NCI-H2227 (cell line): ENCODE measurements at regions not wholly inside any gene's neighbourhood (a gene's known extent, or its start where the extent isn't known, plus 50 kb on each side); places are given as distances from the start of the nearest gene placed in this dataset.
"Not testable (repeated sequence)": the region's sequence is repeated elsewhere in the genome, so short reads cannot be mapped to it uniquely, and the experiment has no call there.

Source experiments
- DNase-seq: peaks from one replicate; lab custom pipeline; 2025; ENCODE audit not compliant: unreplicated experiment; lab: John Stamatoyannopoulos, UW

DNA sequence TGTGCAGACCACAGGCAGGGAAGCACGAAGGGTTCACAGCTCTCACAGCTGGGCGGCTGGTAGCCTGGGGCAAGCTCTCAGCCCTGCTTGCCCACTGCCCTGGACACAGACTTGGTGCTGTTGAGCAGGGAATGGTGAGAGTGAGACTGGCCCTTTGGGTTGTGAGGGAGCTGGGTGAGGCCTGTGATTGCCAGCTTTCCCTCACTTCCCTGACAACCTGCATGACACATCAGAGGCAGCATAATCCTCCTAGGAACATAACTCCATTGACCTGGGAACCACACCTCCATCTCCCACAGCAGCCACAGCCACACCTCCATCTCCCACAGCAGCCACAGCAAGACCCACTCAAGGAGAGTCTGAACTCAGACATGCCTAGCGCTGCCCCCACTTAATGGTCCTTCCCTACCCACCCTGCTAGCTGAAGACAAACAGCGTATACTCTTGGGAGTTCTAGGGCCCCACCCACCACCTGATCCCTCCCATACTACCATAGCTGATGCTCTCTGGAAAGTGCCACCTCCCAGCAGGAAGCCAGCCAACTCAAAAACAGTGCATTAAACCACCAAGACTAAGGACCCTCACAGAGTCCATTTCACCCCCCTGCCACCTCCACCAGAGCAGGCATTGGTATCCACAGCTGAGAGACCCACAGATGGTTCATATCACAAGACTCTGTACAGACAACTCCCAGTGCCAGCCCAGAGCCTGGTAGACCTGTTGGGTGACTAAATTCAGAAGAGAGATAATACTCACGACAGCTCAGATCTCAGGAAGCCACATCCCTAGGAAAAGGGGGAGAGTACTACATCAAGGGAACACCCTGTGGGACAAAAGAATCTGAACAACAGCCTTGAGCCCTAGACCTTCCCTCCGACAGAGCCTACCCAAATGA is 60.2 kb upstream of the PRSS3 start:
- DNase-seq, result not testable (repeated sequence)

- peak; percentile 19 for DNase-seq
Measured at GRCh38 chr9:33737811-33738606, 57.4 kb upstream of the PRSS3 start.

- no peak for DNase-seq
Measured at GRCh38 chr9:33739398-33739797, 56.0 kb upstream of the PRSS3 start.

DNA sequence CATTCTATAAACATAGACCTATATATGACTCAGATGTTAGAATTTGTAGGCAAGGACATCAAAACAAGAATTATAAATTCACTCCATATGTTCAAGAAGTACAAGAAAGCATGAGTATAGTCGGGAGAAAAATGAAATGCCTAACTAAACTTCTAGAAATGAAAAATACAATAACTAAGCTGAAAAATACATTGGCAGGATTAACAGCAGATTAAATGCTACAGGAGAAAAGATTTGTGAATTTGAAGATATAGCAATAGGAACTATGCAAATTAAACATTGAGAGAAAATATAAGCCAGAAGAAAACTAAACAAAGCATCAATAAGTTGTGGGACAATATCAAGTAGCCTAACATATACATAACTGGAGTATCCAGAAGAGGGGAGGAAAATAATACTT is 55.3 kb upstream of the PRSS3 start:
- no peak for DNase-seq

GRCh38 chr9:33740958-33741357 is 54.4 kb upstream of the PRSS3 start:
- DNase-seq, result not testable (repeated sequence)

- DNase-seq, result no peak
Measured at GRCh38 chr9:33742051-33742450, 53.3 kb upstream of the PRSS3 start.

DNA sequence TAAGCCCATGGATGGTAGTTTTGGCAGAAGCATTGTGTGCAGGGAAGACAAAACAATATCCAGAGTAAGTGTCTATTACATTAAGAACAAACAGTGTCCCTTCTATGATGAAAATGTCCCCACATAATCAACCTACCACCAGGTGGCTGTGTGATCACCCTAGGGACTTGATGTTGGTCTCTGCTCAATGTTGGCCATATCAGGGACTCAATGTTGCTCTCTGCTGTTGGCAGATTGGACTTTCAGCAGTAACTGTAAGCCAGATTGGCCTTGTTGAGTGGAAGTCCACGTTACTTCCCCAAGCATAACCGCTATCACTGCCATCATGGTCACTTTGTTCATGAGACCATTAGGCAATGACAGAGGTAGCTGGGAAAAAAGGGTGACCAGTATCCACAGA is 52.8 kb upstream of the PRSS3 start:
- DNase-seq, result no peak
